Fibroblast of the aortic adventitia (primary cell): ENCODE measurements at regions not wholly inside any gene's neighbourhood (a gene's known extent, or its start where the extent isn't known, plus 50 kb on each side); places are given as distances from the start of the nearest gene placed in this dataset.
"Not testable (repeated sequence)": the region's sequence is repeated elsewhere in the genome, so short reads cannot be mapped to it uniquely, and the experiment has no call there.

Experiments used
- DNase-seq: peaks from one replicate; pipeline ENCODE4 v3.0.0-alpha.2; 2010; ENCODE audit warnings: low read depth
- H3K4me3 ChIP-seq: 2 replicates; pipeline ENCODE4 v1.5.1; 2011; ENCODE audit warnings: low read depth, mild to moderate bottlenecking, control low read depth, low read length, moderate library complexity
- TF ChIP-seq, protein P1 (sequence below): IDR thresholded peaks from 2 replicates; pipeline ENCODE4 v1.5.1; 2011; ENCODE audit warnings: mild to moderate bottlenecking, low read length, control low read depth, inconsistent platforms; ENCODE audit not compliant: insufficient read depth

DNA sequence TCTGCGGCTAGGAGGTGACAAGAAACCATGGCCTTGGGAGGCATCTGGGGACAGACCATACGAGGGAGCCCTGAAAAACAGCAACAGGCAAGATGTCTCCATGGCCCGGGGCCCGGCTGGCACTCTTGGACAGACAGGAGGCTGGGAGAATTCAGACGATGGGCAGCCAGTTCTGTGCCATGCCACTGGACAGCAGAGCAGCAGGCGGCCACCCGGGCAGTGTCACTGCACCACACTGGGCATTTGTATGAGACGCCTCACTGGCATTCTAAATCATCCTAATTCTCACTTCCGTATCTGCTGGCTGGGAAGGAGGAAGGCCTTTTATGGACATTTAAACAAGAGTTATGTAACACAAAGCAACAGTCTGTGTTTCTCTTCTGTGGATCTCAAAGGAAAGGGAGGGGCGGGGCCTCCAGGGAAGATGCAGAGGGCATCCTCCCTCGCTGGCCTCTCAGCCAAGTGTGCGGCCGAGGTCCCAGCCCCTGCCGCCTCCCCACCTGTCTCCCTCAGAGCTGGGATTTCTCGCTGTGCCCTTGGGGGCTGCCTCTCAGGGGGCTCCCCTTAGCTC lies 350.3 kb downstream of the SHANK2 start:
- H3K4me3 ChIP-seq: no peak overlapping the region
- TF ChIP-seq, protein P1, sequence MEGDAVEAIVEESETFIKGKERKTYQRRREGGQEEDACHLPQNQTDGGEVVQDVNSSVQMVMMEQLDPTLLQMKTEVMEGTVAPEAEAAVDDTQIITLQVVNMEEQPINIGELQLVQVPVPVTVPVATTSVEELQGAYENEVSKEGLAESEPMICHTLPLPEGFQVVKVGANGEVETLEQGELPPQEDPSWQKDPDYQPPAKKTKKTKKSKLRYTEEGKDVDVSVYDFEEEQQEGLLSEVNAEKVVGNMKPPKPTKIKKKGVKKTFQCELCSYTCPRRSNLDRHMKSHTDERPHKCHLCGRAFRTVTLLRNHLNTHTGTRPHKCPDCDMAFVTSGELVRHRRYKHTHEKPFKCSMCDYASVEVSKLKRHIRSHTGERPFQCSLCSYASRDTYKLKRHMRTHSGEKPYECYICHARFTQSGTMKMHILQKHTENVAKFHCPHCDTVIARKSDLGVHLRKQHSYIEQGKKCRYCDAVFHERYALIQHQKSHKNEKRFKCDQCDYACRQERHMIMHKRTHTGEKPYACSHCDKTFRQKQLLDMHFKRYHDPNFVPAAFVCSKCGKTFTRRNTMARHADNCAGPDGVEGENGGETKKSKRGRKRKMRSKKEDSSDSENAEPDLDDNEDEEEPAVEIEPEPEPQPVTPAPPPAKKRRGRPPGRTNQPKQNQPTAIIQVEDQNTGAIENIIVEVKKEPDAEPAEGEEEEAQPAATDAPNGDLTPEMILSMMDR: no peak
- DNase-seq: no peak

DNA sequence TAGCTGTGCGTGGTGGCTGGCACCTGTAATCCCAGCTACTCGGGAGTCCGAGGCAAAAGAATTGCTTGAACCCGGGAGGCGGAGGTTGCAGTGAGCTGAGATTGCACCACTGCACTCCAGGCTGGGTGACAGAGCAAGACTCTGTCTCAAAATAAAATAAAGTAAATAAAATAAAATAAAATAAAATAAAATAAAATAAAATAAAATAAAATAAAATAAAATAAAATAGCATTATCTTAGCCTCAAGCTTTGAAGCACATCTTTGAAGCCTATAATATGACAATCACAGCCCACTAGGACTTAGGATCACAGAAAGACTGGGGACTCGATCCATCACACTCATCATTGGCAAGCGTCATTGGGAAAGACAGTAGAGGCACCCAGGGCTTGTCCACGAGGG lies 349.1 kb downstream of the SHANK2 start:
- not testable (repeated sequence) for H3K4me3 ChIP-seq, DNase-seq

DNA sequence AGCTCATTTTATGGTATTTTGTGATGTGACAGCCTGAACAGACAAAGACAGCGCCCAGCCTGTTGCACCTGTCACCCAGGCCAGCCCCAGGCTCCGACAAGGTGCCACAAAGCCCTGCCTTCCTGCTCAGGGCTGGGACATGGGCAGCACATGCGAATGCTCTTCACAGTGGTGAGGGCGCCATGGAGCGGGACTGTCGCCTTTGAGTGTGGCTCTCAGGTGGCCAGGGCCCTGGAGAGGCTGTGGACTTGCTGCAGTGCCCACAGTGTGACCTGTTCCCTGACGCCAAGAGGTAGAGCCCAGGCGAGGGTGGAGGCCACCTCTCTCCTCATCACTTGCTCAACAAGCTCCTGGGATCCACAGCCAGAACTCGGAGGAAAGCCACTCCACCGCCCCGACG lies 346.3 kb downstream of the SHANK2 start:
- no peak for DNase-seq
- TF ChIP-seq, protein P1: no peak
- no peak overlapping the region for H3K4me3 ChIP-seq

DNA sequence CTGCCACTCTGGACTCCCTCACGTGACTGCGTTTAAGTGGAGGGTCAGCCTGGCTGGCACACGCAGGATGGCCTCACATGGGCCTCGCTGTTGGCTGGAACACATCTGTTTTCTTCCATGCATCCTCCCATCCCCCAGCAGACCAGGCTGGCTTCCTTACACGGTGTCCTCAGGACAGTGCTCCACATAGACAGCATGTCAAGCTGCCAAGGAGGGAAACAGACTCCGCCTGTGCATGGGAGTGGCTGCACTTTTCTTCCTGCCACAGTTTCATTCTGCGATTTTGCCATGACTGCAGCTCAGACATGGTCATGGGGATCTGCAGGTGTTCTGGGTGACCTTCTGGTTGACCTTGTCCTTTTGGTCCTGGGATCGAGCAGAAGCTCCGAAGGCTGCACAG lies 344.2 kb downstream of the SHANK2 start:
- no peak for DNase-seq
- no peak overlapping the region for H3K4me3 ChIP-seq
- TF ChIP-seq, protein P1: no peak

DNA sequence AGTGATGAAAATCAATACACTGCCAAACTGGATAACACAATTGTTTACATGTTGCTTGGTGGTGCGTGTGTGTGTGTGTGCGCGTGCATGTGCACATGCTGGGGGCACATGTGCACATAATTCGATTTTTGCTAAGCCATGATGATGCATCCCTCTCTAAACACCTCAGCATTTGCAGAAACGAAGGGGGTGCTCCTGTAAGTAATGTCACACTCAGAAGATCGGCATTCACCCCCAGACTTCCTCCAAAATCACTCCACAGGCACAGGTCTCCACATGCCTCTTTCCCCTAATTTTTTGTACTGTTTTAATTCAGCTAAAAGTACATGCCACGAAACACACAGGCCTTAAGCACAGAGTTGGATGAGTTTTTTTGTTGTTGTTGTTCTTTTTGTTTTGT lies 341.5 kb downstream of the SHANK2 start:
- TF ChIP-seq, protein P1: no peak
- no peak for DNase-seq
- H3K4me3 ChIP-seq: no peak overlapping the region

DNA sequence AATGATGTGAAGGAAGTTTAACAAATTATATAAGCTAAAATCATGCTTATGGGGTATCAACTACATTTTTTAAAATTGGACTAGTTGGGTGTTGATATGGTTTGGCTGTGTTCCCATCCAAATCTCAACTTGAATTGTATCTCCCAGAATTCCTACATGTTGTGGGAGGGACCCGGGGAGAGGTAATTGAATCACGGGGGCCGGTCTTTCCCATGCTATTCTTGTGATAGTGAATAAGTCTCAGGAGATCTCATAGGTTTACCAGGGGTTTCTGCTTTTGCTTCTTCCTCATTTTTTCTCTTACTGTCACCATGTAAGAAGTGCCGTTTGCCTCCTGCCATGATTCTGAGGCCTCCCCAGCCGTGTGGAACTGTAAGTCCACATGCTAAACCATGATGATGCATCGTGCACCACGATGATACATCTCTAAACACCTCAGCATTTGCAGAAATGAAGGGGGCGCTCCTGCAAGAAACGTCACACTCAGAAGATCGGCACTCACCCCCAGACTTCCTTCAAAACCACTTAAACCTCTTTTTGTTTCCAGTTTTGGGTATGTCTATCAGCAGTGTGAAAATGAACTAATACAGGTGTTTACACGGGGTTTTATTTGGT lies 340.0 kb downstream of the SHANK2 start:
- no peak overlapping the region for H3K4me3 ChIP-seq
- no peak for DNase-seq
- TF ChIP-seq, protein P1: no peak

DNA sequence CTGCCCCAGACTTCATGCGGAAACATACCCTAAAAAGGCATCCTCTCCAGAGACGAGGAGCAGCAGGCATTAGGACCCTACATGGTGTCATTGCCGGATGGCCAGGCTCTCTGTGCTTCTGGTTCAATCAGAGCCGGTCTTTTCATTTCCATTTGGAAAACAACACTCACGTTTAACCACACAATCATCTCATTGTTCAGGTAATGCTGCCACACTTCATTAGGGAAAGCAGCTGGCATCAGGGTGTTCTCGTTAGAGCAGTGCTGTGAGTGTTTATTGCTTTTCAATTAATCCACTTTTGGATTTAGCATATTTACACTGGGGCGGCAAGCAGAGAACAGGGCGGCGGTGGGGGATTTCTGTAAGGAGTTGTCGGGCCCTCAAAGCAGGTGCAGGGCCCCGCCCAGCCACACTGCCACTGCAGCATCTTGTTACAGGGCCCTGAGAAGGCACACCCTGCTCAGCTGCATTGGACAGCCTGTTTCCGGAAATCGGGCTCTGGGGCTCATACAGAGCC lies 338.6 kb downstream of the SHANK2 start:
- H3K4me3 ChIP-seq: no peak overlapping the region
- DNase-seq: no peak
- TF ChIP-seq, protein P1: no peak
